CD8-positive, alpha-beta memory T cell (primary cell): ENCODE measurements at regions not wholly inside any gene's neighbourhood (a gene's known extent, or its start where the extent isn't known, plus 50 kb on each side); places are given as distances from the start of the nearest gene placed in this dataset.

ENCODE experiments used
- CTCF ChIA-PET: fragments of 350-600 bp; sonication (Branson Sonifier 250); formaldehyde crosslinking; loops from one replicate; lab custom pipeline; 2021; ENCODE audit warnings: antibody characterized with exemption; lab: Charles Lee
- POLR2A ChIA-PET: fragments of 350-600 bp; sonication (Branson Sonifier 250); formaldehyde crosslinking; loops from one replicate; lab custom pipeline; 2021; ENCODE audit warnings: antibody characterized with exemption; lab: Charles Lee
- DNase-seq, 5 donors: peaks; one replicate each; pipeline versions ENCODE4 v3.0.0 to v3.0.0-alpha.2; 2020 to 2022; ENCODE audit warnings: mixed read lengths in 1 of 5
- H3K27ac ChIP-seq: one replicate; pipeline ENCODE4 v1.7.0; 2013; ENCODE audit warnings: low read depth, mild to moderate bottlenecking, low read length, moderate library complexity
- H3K27me3 ChIP-seq: 2 replicates; pipeline ENCODE4 v1.7.0; 2013; ENCODE audit warnings: low read length, mild to moderate bottlenecking; ENCODE audit not compliant: insufficient read depth, poor library complexity, severe bottlenecking
- H3K36me3 ChIP-seq: 2 replicates; pipeline ENCODE4 v1.7.0; 2013; ENCODE audit warnings: mild to moderate bottlenecking, low read length, moderate library complexity; ENCODE audit not compliant: insufficient read depth
- H3K4me1 ChIP-seq: 2 replicates; pipeline ENCODE4 v1.7.0; 2013; ENCODE audit warnings: mild to moderate bottlenecking, low read length, moderate library complexity; ENCODE audit not compliant: insufficient read depth
- H3K4me3 ChIP-seq: 2 replicates; pipeline ENCODE4 v1.7.0; 2013; ENCODE audit warnings: mild to moderate bottlenecking, low read length
- H3K9me3 ChIP-seq: 2 replicates; pipeline ENCODE4 v1.7.0; 2013; ENCODE audit warnings: mild to moderate bottlenecking, low read length
- H3K27ac Mint-ChIP-seq, 8 donors: one replicate each; pipeline ENCODE4 v1.8.0; 2020 to 2021; ENCODE audit warnings: mixed read lengths in 8 of 8, mild to moderate bottlenecking in 6 of 8, inconsistent platforms in 3 of 8, moderate library complexity in 3 of 8
- H3K27me3 Mint-ChIP-seq, 2 donors: one replicate each; pipeline ENCODE4 v1.8.0; 2020 to 2021; ENCODE audit warnings: mixed read lengths in 2 of 2, mild to moderate bottlenecking in 1 of 2, moderate library complexity in 1 of 2
- H3K36me3 Mint-ChIP-seq, 3 donors: one replicate each; pipeline ENCODE4 v1.8.0; 2020 to 2021; ENCODE audit warnings: mixed read lengths in 3 of 3, inconsistent platforms in 1 of 3, mild to moderate bottlenecking in 1 of 3
- H3K4me1 Mint-ChIP-seq, 3 donors: one replicate each; pipeline ENCODE4 v1.8.0; 2020 to 2021; ENCODE audit warnings: mixed read lengths in 3 of 3, inconsistent platforms in 1 of 3, mild to moderate bottlenecking in 1 of 3
- H3K4me3 Mint-ChIP-seq, 7 donors: one replicate each; pipeline ENCODE4 v1.8.0; 2020 to 2021; ENCODE audit warnings: mixed read lengths in 7 of 7, mild to moderate bottlenecking in 6 of 7, moderate library complexity in 4 of 7, inconsistent platforms in 2 of 7
- H3K9me3 Mint-ChIP-seq, 5 donors: one replicate each; pipeline ENCODE4 v1.8.0; 2020 to 2022; ENCODE audit warnings: mixed read lengths in 5 of 5, mild to moderate bottlenecking in 3 of 5, moderate library complexity in 2 of 5, inconsistent platforms in 1 of 5

DNA sequence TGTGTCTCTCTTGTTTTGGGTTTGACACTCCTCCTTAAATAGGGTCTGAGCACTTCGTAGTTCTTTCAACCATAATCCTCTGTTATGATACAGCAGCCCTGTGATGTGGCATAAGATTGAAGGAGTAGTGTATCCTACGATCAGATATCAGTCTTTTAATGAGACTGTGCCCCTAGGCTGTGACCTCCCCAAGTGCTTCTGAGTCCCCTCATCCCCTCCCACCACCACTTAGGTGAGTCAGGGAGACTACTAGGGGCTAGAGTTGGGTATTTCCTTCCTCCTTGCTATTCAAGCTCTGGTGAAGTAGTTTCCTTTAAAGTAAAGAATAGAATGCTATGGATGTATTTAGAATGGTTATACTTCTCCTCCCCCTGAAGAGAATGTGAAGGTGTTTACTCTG, 637.2 kb upstream of the GRAMD2B start:
- H3K27ac ChIP-seq = no peak overlapping the region
- POLR2A ChIA-PET = no interaction called here
- H3K4me3 ChIP-seq = no peak overlapping the region
- H3K27ac Mint-ChIP-seq = no peak overlapping the region
- peaks cover 0 to 16% (median 3%) of the 10 kb centered on the region in 5 donors for H3K9me3 Mint-ChIP-seq
- DNase-seq = no peak
- H3K4me3 Mint-ChIP-seq = no peak overlapping the region
- no peaks in the 10 kb centered on the region for H3K27me3 Mint-ChIP-seq
- H3K9me3 ChIP-seq = no peaks in the 10 kb centered on the region
- no peaks in the 10 kb centered on the region for H3K36me3 ChIP-seq
- no peaks in the 10 kb centered on the region for H3K4me1 ChIP-seq
- H3K36me3 Mint-ChIP-seq = no peaks in the 10 kb centered on the region
- CTCF ChIA-PET = no interaction called here
- H3K4me1 Mint-ChIP-seq = no peaks in the 10 kb centered on the region
- no peaks in the 10 kb centered on the region for H3K27me3 ChIP-seq

GRCh38 chr5:125793470-125793869, 629.7 kb upstream of the GRAMD2B start:
- ChIA-PET CTCF (no interaction called here), POLR2A (no interaction called here)
- DNase-seq = no peak
- Mint-ChIP-seq H3K36me3 (no peaks in the 10 kb centered on the region), H3K9me3 (peaks cover 2 to 21% (median 14%) of the 10 kb centered on the region in 5 donors), H3K4me3 (no peak overlapping the region), H3K4me1 (no peaks in the 10 kb centered on the region), H3K27ac (no peak overlapping the region), H3K27me3 (no peaks in the 10 kb centered on the region)
- Histone ChIP-seq H3K36me3 (no peaks in the 10 kb centered on the region), H3K27me3 (no peaks in the 10 kb centered on the region), H3K4me3 (no peak overlapping the region), H3K27ac (no peak overlapping the region), H3K4me1 (no peaks in the 10 kb centered on the region), H3K9me3 (no peaks in the 10 kb centered on the region)

- H3K36me3 ChIP-seq = no peaks in the 10 kb centered on the region
- ChIA-PET CTCF (no interaction called here), POLR2A (no interaction called here)
- H3K27ac ChIP-seq = no peak overlapping the region
- H3K4me1 ChIP-seq = no peaks in the 10 kb centered on the region
- Mint-ChIP-seq H3K27ac (no peak overlapping the region), H3K27me3 (no peaks in the 10 kb centered on the region), H3K4me1 (no peaks in the 10 kb centered on the region), H3K4me3 (no peak overlapping the region), H3K36me3 (no peaks in the 10 kb centered on the region), H3K9me3 (peaks cover 6 to 25% (median 16%) of the 10 kb centered on the region in 5 donors)
- no peak overlapping the region for H3K4me3 ChIP-seq
- H3K9me3 ChIP-seq = no peaks in the 10 kb centered on the region
- no peak for DNase-seq
- no peaks in the 10 kb centered on the region for H3K27me3 ChIP-seq
These were observed 628.3 kb upstream of the GRAMD2B start for GRCh38 chr5:125794922-125795321.

DNA sequence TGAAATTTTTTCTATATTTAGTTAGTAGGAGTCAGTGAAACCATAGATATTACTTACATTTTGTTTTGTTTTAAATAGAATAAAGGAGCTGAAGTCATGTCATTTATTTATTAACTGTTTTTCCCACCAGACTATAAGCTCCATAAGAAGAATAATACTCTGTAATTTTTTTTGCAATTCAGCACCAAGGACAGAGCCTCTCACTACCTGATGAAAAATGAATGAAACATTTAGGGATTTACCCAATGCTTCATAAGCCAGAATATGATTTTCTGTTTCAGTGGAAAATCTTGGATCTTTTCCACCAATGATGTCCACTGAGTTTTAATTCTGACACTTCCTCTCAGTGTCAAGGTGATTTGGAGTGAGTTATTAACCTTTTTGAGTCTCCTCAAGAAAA, 624.9 kb upstream of the GRAMD2B start:
- Histone ChIP-seq H3K27ac (no peak overlapping the region), H3K36me3 (no peaks in the 10 kb centered on the region), H3K4me3 (no peak overlapping the region), H3K4me1 (no peaks in the 10 kb centered on the region), H3K27me3 (no peaks in the 10 kb centered on the region), H3K9me3 (no peaks in the 10 kb centered on the region)
- peaks cover 8 to 33% (median 14%) of the 10 kb centered on the region in 5 donors for H3K9me3 Mint-ChIP-seq
- H3K36me3 Mint-ChIP-seq = no peaks in the 10 kb centered on the region
- no peak overlapping the region for H3K27ac Mint-ChIP-seq
- no peak overlapping the region for H3K4me3 Mint-ChIP-seq
- CTCF ChIA-PET = no interaction called here
- POLR2A ChIA-PET = no interaction called here
- no peak for DNase-seq
- no peaks in the 10 kb centered on the region for H3K27me3 Mint-ChIP-seq
- no peaks in the 10 kb centered on the region for H3K4me1 Mint-ChIP-seq

DNA sequence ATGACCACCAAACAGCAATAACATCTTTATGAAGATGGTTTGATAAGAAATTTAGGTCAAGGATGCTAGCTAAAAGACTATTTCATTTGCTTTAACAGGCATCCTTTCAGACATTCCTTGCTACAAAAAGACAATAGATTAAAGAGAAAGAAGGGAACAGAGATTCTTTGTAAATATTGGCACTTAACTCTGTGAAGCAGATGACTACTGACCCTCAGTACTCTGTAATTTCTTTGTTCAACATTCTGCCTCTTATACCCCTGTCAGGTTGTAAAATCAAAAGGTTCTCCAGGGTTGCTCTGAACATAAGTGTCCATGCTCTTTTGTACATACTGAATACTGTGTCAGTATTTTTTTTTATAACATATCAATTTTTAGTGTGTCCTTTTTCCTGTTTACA, 610.6 kb upstream of the GRAMD2B start:
- Histone ChIP-seq H3K27me3 (no peaks in the 10 kb centered on the region), H3K27ac (no peak overlapping the region), H3K36me3 (no peaks in the 10 kb centered on the region), H3K4me3 (no peak overlapping the region), H3K9me3 (no peaks in the 10 kb centered on the region), H3K4me1 (no peaks in the 10 kb centered on the region)
- Mint-ChIP-seq H3K36me3 (no peaks in the 10 kb centered on the region), H3K9me3 (peaks cover 0 to 32% (median 2%) of the 10 kb centered on the region in 5 donors), H3K27me3 (no peaks in the 10 kb centered on the region), H3K27ac (no peak overlapping the region), H3K4me1 (no peaks in the 10 kb centered on the region), H3K4me3 (no peak overlapping the region)
- no peak for DNase-seq
- ChIA-PET POLR2A (no interaction called here), CTCF (no interaction called here)

- Mint-ChIP-seq H3K27ac (no peak overlapping the region), H3K4me3 (no peak overlapping the region), H3K9me3 (peaks cover 0 to 25% (median 0%) of the 10 kb centered on the region in 5 donors), H3K36me3 (no peaks in the 10 kb centered on the region), H3K4me1 (no peaks in the 10 kb centered on the region), H3K27me3 (no peaks in the 10 kb centered on the region)
- Histone ChIP-seq H3K36me3 (no peaks in the 10 kb centered on the region), H3K27me3 (no peaks in the 10 kb centered on the region), H3K4me1 (no peaks in the 10 kb centered on the region), H3K9me3 (no peaks in the 10 kb centered on the region), H3K27ac (no peak overlapping the region), H3K4me3 (no peak overlapping the region)
- POLR2A ChIA-PET = no interaction called here
- no peak for DNase-seq
- CTCF ChIA-PET = no interaction called here
These were observed 609.8 kb upstream of the GRAMD2B start for GRCh38 chr5:125813221-125813974.

DNA sequence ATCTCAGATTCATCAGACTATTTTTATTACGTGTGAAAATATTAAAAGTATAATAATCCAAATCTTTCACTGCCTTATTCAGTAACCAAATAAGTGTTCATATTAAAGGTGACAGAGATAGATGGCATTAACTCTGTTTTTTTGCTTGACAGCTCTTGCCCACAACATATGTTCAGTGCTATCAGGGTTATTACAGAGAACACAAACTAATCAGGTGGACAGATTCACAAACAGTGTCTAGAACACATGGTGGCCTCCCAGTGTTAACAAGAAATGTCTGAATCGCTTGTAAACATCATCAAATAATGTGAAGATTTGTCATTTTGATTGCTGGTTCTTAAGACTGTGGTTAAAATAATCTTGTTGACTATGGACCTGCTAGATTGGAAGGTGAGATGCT, 609.1 kb upstream of the GRAMD2B start:
- CTCF ChIA-PET = no interaction called here
- no peak for DNase-seq
- POLR2A ChIA-PET = no interaction called here
- Histone ChIP-seq H3K9me3 (no peaks in the 10 kb centered on the region), H3K4me3 (no peak overlapping the region), H3K27ac (no peak overlapping the region), H3K27me3 (no peaks in the 10 kb centered on the region), H3K36me3 (no peaks in the 10 kb centered on the region), H3K4me1 (no peaks in the 10 kb centered on the region)
- Mint-ChIP-seq H3K4me3 (no peak overlapping the region), H3K36me3 (no peaks in the 10 kb centered on the region), H3K27ac (no peak overlapping the region), H3K27me3 (no peaks in the 10 kb centered on the region), H3K4me1 (no peaks in the 10 kb centered on the region), H3K9me3 (peaks cover 0 to 21% (median 0%) of the 10 kb centered on the region in 5 donors)

DNA sequence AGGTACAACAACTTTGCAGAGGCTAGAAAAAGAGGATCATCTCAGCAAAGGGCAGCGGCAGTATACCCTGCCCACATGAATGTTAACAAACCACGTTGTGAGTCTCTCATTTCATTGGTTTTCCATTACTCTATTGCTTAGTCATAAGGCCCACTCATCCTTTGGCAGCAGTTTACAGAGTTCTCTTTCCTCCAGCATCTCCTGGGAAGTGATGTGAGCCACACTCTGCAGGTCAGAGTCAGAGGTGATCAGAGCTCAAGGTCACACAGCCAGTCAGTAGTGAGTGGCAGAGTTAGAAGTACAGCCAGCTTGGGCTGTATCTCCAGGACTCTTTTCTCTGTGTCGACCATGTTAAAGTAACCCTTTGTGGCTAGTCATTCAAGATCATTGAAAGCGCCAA, 599.6 kb upstream of the GRAMD2B start:
- no peaks in the 10 kb centered on the region for H3K4me1 Mint-ChIP-seq
- no peak overlapping the region for H3K4me3 Mint-ChIP-seq
- H3K9me3 ChIP-seq = no peaks in the 10 kb centered on the region
- POLR2A ChIA-PET = interaction anchor here (0.5 kb wide), 1 partner anchor 9 kb away, joined by 3 read pairs; no protein-coding TSS in a partner anchor
- H3K9me3 Mint-ChIP-seq = peaks cover 0 to 12% (median 10%) of the 10 kb centered on the region in 5 donors
- H3K27me3 ChIP-seq = no peaks in the 10 kb centered on the region
- H3K4me3 ChIP-seq = no peak overlapping the region
- no peak overlapping the region for H3K27ac Mint-ChIP-seq
- H3K36me3 Mint-ChIP-seq = no peaks in the 10 kb centered on the region
- H3K36me3 ChIP-seq = no peaks in the 10 kb centered on the region
- DNase-seq = no peak
- no peaks in the 10 kb centered on the region for H3K27me3 Mint-ChIP-seq
- CTCF ChIA-PET = no interaction called here
- H3K27ac ChIP-seq = no peak overlapping the region
- no peaks in the 10 kb centered on the region for H3K4me1 ChIP-seq
